Tibial artery (tissue), 4 donors: ENCODE measurements at regions not wholly inside any gene's neighbourhood (a gene's known extent, or its start where the extent isn't known, plus 50 kb on each side); places are given as distances from the start of the nearest gene placed in this dataset.

Experiments used
- DNase-seq, 2 donors: peaks; one replicate each; pipeline ENCODE4 v3.0.0-alpha.2; 2019
- H3K27ac ChIP-seq, 2 donors: fragments of 200-600 bp; sonication (generic) in 1 of 2; 1 replicate in 1 of 2; 2 replicates in 1 of 2; pipeline ENCODE4 v1.5.1; 2018 to 2019; ENCODE audit warnings: mild to moderate bottlenecking in 1 of 2
- H3K27me3 ChIP-seq, 2 donors: fragments of 200-600 bp; sonication (generic) in 1 of 2; one replicate each; pipeline versions ENCODE4 v1.5.1 to v1.6.0; 2016 to 2019
- H3K36me3 ChIP-seq, 3 donors: fragments of 200-600 bp; sonication (generic) in 2 of 3; one replicate each; pipeline ENCODE4 v1.5.1; 2016 to 2019; ENCODE audit warnings: mild to moderate bottlenecking in 2 of 3
- H3K4me1 ChIP-seq, 4 donors: fragments of 200-600 bp; sonication (generic) in 2 of 4; 1 replicate in 3 of 4; 2 replicates in 1 of 4; pipeline ENCODE4 v1.5.1; 2016 to 2019
- H3K4me3 ChIP-seq, 2 donors: fragments of 200-600 bp; sonication (generic) in 1 of 2; 1 replicate in 1 of 2; 2 replicates in 1 of 2; pipeline ENCODE4 v1.5.1; 2018 to 2019; ENCODE audit warnings: mild to moderate bottlenecking in 2 of 2
- H3K9me3 ChIP-seq, 3 donors: fragments of 200-600 bp; sonication (generic) in 1 of 3; one replicate each; pipeline ENCODE4 v1.5.1; 2016 to 2019
- intact Hi-C: fragments of 100-400 bp; cut with DNase I; formaldehyde crosslinking; loops from one replicate; pipeline ENCODE4 v1.15.0; 2023; ENCODE audit warnings: low total_unique reads
- TF ChIP-seq, protein P1 (sequence below), 2 experiments: fragments of 200-600 bp in 1 of 2; fragments of 450-650 bp in 1 of 2; IDR thresholded peaks; one replicate each; pipeline ENCODE4 v1.5.1; 2017 to 2019; ENCODE audit warnings: antibody characterized with exemption in 2 of 2, mild to moderate bottlenecking in 1 of 2, moderate library complexity in 1 of 2

DNA sequence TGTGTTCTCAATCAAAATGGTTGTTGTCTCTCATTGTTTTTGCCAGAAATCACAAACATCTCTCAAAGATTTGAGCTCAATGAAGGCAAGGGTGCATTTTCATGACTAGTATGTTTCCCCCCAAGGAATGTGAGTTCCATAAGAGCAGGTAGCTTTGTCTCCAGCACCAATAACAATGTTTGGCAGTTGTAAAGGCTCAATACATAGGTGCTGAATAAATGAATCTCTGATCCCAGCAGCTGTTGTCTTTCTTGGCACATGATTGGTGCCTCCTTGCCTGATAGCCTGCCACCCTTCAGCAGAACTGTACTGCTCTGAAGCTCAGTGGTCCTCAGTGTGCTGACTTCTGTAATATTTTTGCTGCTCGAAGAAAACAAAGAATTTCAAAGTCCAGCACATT is 103.1 kb upstream of the CDH11 start:
- no peaks in the 10 kb centered on the region for H3K36me3 ChIP-seq
- H3K4me3 ChIP-seq: no peak overlapping the region
- no peaks in the 10 kb centered on the region for H3K4me1 ChIP-seq
- H3K27me3 ChIP-seq: no peaks in the 10 kb centered on the region
- intact Hi-C loops: no loop called here
- TF ChIP-seq, protein P1, sequence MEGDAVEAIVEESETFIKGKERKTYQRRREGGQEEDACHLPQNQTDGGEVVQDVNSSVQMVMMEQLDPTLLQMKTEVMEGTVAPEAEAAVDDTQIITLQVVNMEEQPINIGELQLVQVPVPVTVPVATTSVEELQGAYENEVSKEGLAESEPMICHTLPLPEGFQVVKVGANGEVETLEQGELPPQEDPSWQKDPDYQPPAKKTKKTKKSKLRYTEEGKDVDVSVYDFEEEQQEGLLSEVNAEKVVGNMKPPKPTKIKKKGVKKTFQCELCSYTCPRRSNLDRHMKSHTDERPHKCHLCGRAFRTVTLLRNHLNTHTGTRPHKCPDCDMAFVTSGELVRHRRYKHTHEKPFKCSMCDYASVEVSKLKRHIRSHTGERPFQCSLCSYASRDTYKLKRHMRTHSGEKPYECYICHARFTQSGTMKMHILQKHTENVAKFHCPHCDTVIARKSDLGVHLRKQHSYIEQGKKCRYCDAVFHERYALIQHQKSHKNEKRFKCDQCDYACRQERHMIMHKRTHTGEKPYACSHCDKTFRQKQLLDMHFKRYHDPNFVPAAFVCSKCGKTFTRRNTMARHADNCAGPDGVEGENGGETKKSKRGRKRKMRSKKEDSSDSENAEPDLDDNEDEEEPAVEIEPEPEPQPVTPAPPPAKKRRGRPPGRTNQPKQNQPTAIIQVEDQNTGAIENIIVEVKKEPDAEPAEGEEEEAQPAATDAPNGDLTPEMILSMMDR (IDR thresholded peaks at IDR 0.05): no peak
- no peak overlapping the region for H3K27ac ChIP-seq
- no peak for DNase-seq
- H3K9me3 ChIP-seq: no peaks in the 10 kb centered on the region

- Histone ChIP-seq H3K4me3 (no peak overlapping the region), H3K27me3 (no peaks in the 10 kb centered on the region), H3K36me3 (no peaks in the 10 kb centered on the region), H3K4me1 (no peaks in the 10 kb centered on the region), H3K9me3 (no peaks in the 10 kb centered on the region), H3K27ac (no peak overlapping the region)
- no peak for DNase-seq
- intact Hi-C loops: no loop called here
- TF ChIP-seq, protein P1 (IDR thresholded peaks at IDR 0.05): no peak
Measured at GRCh38 chr16:65224471-65224870, 102.6 kb upstream of the CDH11 start.

GRCh38 chr16:65223335-65223734 is 101.5 kb upstream of the CDH11 start:
- H3K4me1 ChIP-seq: no peaks in the 10 kb centered on the region
- no peak for DNase-seq
- no peak overlapping the region for H3K4me3 ChIP-seq
- no peaks in the 10 kb centered on the region for H3K36me3 ChIP-seq
- H3K27ac ChIP-seq: no peak overlapping the region
- H3K27me3 ChIP-seq: no peaks in the 10 kb centered on the region
- intact Hi-C loops: no loop called here
- TF ChIP-seq, protein P1 (IDR thresholded peaks at IDR 0.05): no peak
- no peaks in the 10 kb centered on the region for H3K9me3 ChIP-seq

- no peaks in the 10 kb centered on the region for H3K9me3 ChIP-seq
- H3K4me1 ChIP-seq: no peaks in the 10 kb centered on the region
- H3K4me3 ChIP-seq: no peak overlapping the region
- H3K36me3 ChIP-seq: no peaks in the 10 kb centered on the region
- TF ChIP-seq, protein P1 (IDR thresholded peaks at IDR 0.05): no peak
- DNase-seq: no peak
- no peak overlapping the region for H3K27ac ChIP-seq
- H3K27me3 ChIP-seq: no peaks in the 10 kb centered on the region
- intact Hi-C loops: no loop called here
Measured at GRCh38 chr16:65222536-65222935, 100.7 kb upstream of the CDH11 start.

GRCh38 chr16:65222049-65222448 is 100.2 kb upstream of the CDH11 start:
- TF ChIP-seq, protein P1 (IDR thresholded peaks at IDR 0.05): no peak
- no peaks in the 10 kb centered on the region for H3K9me3 ChIP-seq
- H3K27me3 ChIP-seq: no peaks in the 10 kb centered on the region
- no peaks in the 10 kb centered on the region for H3K4me1 ChIP-seq
- H3K36me3 ChIP-seq: no peaks in the 10 kb centered on the region
- H3K4me3 ChIP-seq: no peak overlapping the region
- no peak for DNase-seq
- intact Hi-C loops: no loop called here
- H3K27ac ChIP-seq: no peak overlapping the region

DNA sequence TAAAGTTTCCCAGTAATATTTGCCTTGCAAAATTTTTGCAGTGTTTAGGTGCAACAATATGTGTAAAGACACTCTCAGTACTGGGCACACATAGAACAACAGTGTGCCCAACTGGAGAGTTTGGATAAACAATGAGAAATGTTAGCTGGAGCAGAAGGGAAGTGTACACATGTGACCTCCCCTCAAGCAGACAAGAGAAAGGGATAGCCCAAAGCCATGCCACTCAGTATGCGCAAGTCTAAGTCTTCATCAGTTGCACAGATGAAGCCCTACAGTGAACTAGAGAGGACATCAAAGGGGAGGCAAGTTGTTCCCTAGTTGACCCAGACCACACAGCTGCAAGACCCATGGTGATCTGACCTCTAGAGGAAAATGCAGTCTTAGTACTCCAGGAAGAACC is 97.9 kb upstream of the CDH11 start:
- no peak for DNase-seq
- H3K27ac ChIP-seq: no peak overlapping the region
- H3K4me1 ChIP-seq: no peaks in the 10 kb centered on the region
- intact Hi-C loops: no loop called here
- TF ChIP-seq, protein P1 (IDR thresholded peaks at IDR 0.05): no peak
- no peaks in the 10 kb centered on the region for H3K27me3 ChIP-seq
- H3K9me3 ChIP-seq: no peaks in the 10 kb centered on the region
- no peak overlapping the region for H3K4me3 ChIP-seq
- no peaks in the 10 kb centered on the region for H3K36me3 ChIP-seq
